Fibroblast of skin of scalp (primary cell): ENCODE measurements at regions not wholly inside any gene's neighbourhood (a gene's known extent, or its start where the extent isn't known, plus 50 kb on each side); places are given as distances from the start of the nearest gene placed in this dataset.

ENCODE experiments used
- DNase-seq: peaks from one replicate; pipeline ENCODE4 v3.0.0-alpha.2; 2013

GRCh38 chr22:48186146-48186790, 1423.8 kb downstream of the TBC1D22A start:
- no peak for DNase-seq

- no peak for DNase-seq
These were observed 1422.9 kb downstream of the TBC1D22A start for GRCh38 chr22:48185071-48186055.

GRCh38 chr22:48182846-48183805, 1420.7 kb downstream of the TBC1D22A start:
- no peak for DNase-seq

- no peak for DNase-seq
These were observed 1419.6 kb downstream of the TBC1D22A start for GRCh38 chr22:48182031-48182430.

GRCh38 chr22:48181263-48181955, 1419.0 kb downstream of the TBC1D22A start:
- no peak for DNase-seq

GRCh38 chr22:48180631-48181030, 1418.2 kb downstream of the TBC1D22A start:
- no peak for DNase-seq

GRCh38 chr22:48179571-48180546, 1417.4 kb downstream of the TBC1D22A start:
- DNase-seq, result no peak

- DNase-seq, result no peak
These were observed 1416.1 kb downstream of the TBC1D22A start for GRCh38 chr22:48178536-48178935.

GRCh38 chr22:48177631-48178030, 1415.2 kb downstream of the TBC1D22A start:
- DNase-seq, result no peak

GRCh38 chr22:48175721-48176120, 1413.3 kb downstream of the TBC1D22A start:
- DNase-seq, result no peak

GRCh38 chr22:48173773-48174160, 1411.3 kb downstream of the TBC1D22A start:
- no peak for DNase-seq

- DNase-seq, result no peak
These were observed 1410.8 kb downstream of the TBC1D22A start for GRCh38 chr22:48173061-48173772.

GRCh38 chr22:48171271-48171691, 1408.8 kb downstream of the TBC1D22A start:
- no peak for DNase-seq

GRCh38 chr22:48169227-48169626, 1406.8 kb downstream of the TBC1D22A start:
- DNase-seq, result no peak

GRCh38 chr22:48167238-48167637, 1404.8 kb downstream of the TBC1D22A start:
- no peak for DNase-seq

GRCh38 chr22:48161298-48161697, 1398.8 kb downstream of the TBC1D22A start:
- DNase-seq, result no peak

- DNase-seq, result no peak
These were observed 1395.2 kb downstream of the TBC1D22A start for GRCh38 chr22:48157676-48158075.

- no peak for DNase-seq
These were observed 1394.3 kb downstream of the TBC1D22A start for GRCh38 chr22:48156603-48157355.

GRCh38 chr22:48155446-48155845, 1393.0 kb downstream of the TBC1D22A start:
- DNase-seq, result no peak
